ENCODE measurements at regions not wholly inside any gene's neighbourhood (a gene's known extent, or its start where the extent isn't known, plus 50 kb on each side); places are given as distances from the start of the nearest gene placed in this dataset.

GRCh38 chr2:118264232-118264990 lies 176.1 kb downstream of the INSIG2 start:
- no peaks in the 10 kb centered on the region for H3K27me3 Mint-ChIP-seq (ENCODE audit: low read depth)
- POLR2A ChIA-PET = no interaction called here
- H3K4me3 Mint-ChIP-seq = no peak overlapping the region
- DNase-seq (ENCODE audit: low spot score) (no peak), ATAC-seq (no peak)
- H3K27ac Mint-ChIP-seq = no peak overlapping the region
- CTCF ChIA-PET = no interaction called here
- no peaks in the 10 kb centered on the region for H3K36me3 Mint-ChIP-seq
- TF ChIP-seq EMX1 (CRISPR knock-in tag; IDR thresholded peaks at IDR 0.05) (no peak), CTCF (IDR thresholded peaks at IDR 0.05) (no peak), ATF3 (CRISPR knock-in tag; conservative IDR thresholded peaks at IDR 0.05) (no peak), ZNF281 (CRISPR knock-in tag; IDR thresholded peaks at IDR 0.05) (no peak), NFYB (CRISPR knock-in tag; conservative IDR thresholded peaks at IDR 0.05; ENCODE audit: low read depth) (no peak), ZNF121 (CRISPR knock-in tag; IDR thresholded peaks at IDR 0.05) (no peak), USF2 (CRISPR knock-in tag; IDR thresholded peaks at IDR 0.05) (no peak)
- H3K4me1 Mint-ChIP-seq = no peaks in the 10 kb centered on the region
- no peaks in the 10 kb centered on the region for H3K9me3 Mint-ChIP-seq

GRCh38 chr2:118257696-118258095 lies 169.4 kb downstream of the INSIG2 start:
- ChIA-PET CTCF (no interaction called here), POLR2A (no interaction called here)
- Mint-ChIP-seq H3K9me3 (peaks cover 6% of the 10 kb centered on the region; the same call in 1 of the 2 replicates), H3K36me3 (no peaks in the 10 kb centered on the region), H3K27ac (no peak overlapping the region), H3K27me3 (ENCODE audit: low read depth) (no peaks in the 10 kb centered on the region; the same call in 1 of the 2 replicates), H3K4me1 (peaks cover 20% of the 10 kb centered on the region), H3K4me3 (no peak overlapping the region)
- ATAC-seq (no peak), DNase-seq (ENCODE audit: low spot score) (no peak)
- no peak for TF ChIP-seq JAZF1 (CRISPR knock-in tag; IDR thresholded peaks at IDR 0.05)
- no peak for TF ChIP-seq PRRX2 (CRISPR knock-in tag; IDR thresholded peaks at IDR 0.05)
- no peak for TF ChIP-seq E2F4 (CRISPR knock-in tag; IDR thresholded peaks at IDR 0.05; ENCODE audit: borderline replicate concordance, low read depth)
- TF ChIP-seq ATF6 (CRISPR knock-in tag; IDR thresholded peaks at IDR 0.05) = no peak
- TF ChIP-seq ZNF121 (CRISPR knock-in tag; IDR thresholded peaks at IDR 0.05) = no peak
- no peak for TF ChIP-seq ETV6 (CRISPR knock-in tag; IDR thresholded peaks at IDR 0.05)
- TF ChIP-seq ZNF532 (CRISPR knock-in tag; IDR thresholded peaks at IDR 0.05; ENCODE audit: borderline replicate concordance) = no peak
- TF ChIP-seq GTF2I (CRISPR knock-in tag; conservative IDR thresholded peaks at IDR 0.05) = no peak
- no peak for TF ChIP-seq ERG (CRISPR knock-in tag; IDR thresholded peaks at IDR 0.05)
- no peak for TF ChIP-seq NR2C2 (CRISPR knock-in tag; IDR thresholded peaks at IDR 0.05)
- TF ChIP-seq ZBTB43 (CRISPR knock-in tag; IDR thresholded peaks at IDR 0.05) = no peak
- no peak for TF ChIP-seq SOX15 (CRISPR knock-in tag; IDR thresholded peaks at IDR 0.05)
- TF ChIP-seq NR1H2 (CRISPR knock-in tag; IDR thresholded peaks at IDR 0.05) = no peak

All from WTC11 (cell line).